Esophagus squamous epithelium (tissue), 4 donors: ENCODE measurements at regions not wholly inside any gene's neighbourhood (a gene's known extent, or its start where the extent isn't known, plus 50 kb on each side); places are given as distances from the start of the nearest gene placed in this dataset.

Source experiments
- POLR2A ChIP-seq, 4 donors: fragments of 450-650 bp; IDR thresholded peaks; one replicate each; pipeline ENCODE4 v1.6.1; 2017; ENCODE audit warnings: antibody characterized with exemption in 4 of 4, mild to moderate bottlenecking in 4 of 4, moderate library complexity in 3 of 4
- TF ChIP-seq, protein P1 (sequence below), 6 experiments: fragments of 450-650 bp in 4 of 6; fragments of 200-600 bp in 2 of 6; sonication (generic) in 2 of 6; IDR thresholded peaks; one replicate each; pipeline ENCODE4 v1.5.1; 2016 to 2019; ENCODE audit warnings: antibody characterized with exemption in 6 of 6, mild to moderate bottlenecking in 4 of 6, moderate library complexity in 4 of 6

DNA sequence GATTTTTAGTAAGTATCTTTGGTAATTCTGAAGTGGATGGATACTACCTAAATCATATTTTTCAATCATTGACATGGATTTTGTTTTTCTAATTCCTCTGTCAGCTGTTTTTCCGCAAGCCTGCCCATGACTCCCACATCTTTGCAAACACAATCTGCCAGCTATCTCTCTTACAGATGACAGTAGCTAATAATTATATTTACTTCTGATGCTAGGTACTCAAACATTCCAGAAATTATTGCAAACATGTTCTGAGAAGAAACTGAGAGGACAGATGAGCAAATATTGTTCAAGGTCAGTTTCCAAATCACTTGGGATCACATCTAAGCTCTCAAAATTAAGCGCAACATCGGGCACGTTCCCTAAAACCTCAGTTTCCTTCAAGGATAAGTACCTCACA is 270.0 kb upstream of the CDH19 start:
- no peak for TF ChIP-seq POLR2A (IDR thresholded peaks at IDR 0.05)
- TF ChIP-seq, protein P1, sequence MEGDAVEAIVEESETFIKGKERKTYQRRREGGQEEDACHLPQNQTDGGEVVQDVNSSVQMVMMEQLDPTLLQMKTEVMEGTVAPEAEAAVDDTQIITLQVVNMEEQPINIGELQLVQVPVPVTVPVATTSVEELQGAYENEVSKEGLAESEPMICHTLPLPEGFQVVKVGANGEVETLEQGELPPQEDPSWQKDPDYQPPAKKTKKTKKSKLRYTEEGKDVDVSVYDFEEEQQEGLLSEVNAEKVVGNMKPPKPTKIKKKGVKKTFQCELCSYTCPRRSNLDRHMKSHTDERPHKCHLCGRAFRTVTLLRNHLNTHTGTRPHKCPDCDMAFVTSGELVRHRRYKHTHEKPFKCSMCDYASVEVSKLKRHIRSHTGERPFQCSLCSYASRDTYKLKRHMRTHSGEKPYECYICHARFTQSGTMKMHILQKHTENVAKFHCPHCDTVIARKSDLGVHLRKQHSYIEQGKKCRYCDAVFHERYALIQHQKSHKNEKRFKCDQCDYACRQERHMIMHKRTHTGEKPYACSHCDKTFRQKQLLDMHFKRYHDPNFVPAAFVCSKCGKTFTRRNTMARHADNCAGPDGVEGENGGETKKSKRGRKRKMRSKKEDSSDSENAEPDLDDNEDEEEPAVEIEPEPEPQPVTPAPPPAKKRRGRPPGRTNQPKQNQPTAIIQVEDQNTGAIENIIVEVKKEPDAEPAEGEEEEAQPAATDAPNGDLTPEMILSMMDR (IDR thresholded peaks at IDR 0.05) = no peak
